GM21723 (cell line): ENCODE measurements at regions not wholly inside any gene's neighbourhood (a gene's known extent, or its start where the extent isn't known, plus 50 kb on each side); places are given as distances from the start of the nearest gene placed in this dataset.

Experiments used
- ATAC-seq: cut with Tn5 transposase; IDR thresholded peaks from one replicate; pipeline ENCODE4 v1.9.1; 2021; ENCODE audit warnings: mild to moderate bottlenecking, moderate library complexity; ENCODE audit not compliant: unreplicated experiment

DNA sequence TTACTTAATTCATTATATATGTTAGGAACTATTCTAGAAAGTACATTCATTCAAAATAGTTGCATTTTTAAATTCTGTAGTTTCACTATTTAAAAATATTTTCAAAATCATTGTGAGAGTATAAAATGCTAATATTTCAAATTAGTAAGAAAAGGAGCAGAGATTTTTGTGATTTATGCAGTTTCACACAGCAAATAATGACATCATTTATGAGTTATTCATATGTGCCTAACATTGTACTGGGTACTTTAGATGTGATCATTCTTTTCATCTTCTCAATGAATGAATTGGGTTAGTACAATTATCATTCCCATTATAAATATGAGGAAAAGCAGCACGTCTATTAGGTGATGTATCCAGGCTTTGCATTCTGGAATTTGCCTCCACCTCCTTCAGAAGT, 1451.0 kb upstream of the IGFBP7 start:
- ATAC-seq, result no peak

- ATAC-seq, result no peak
These were observed 1450.6 kb upstream of the IGFBP7 start for GRCh38 chr4:58560736-58561135.

DNA sequence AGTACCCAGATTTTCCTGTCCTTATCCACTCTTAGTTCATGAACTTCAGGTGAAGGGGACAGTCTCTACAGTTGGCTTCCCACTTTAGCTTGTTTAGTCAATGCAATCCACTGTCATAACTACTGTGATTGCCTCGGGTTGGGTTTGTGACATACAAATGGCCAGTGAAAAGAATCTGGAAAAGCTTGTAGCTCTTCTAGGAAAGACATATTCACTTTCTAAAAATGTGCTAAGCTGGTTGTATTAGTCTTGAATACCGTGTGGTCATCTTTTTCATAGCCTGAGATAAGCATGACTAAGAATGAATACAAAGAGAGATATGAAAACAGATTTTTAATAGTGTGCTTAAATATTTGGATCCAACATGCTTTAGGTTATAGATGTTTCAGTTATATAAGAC, 1443.5 kb upstream of the IGFBP7 start:
- ATAC-seq, result no peak

DNA sequence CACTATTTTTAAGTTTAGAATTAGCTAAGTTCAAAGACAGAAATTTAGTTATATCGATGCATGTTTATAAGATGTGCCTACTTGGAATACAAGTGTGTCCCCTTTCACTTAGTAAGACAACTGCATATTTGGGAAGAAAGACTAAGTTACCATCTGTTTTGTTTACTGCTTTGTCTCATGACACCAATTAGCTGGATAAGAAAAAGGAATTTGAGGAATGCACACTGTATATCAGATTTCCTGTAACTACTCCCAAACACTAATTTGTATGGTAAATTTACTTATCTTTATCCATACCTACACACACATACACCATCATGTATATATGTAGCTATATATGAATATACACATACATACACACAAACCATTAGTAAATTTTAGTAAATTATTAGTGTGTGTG, 1442.8 kb upstream of the IGFBP7 start:
- no peak for ATAC-seq

DNA sequence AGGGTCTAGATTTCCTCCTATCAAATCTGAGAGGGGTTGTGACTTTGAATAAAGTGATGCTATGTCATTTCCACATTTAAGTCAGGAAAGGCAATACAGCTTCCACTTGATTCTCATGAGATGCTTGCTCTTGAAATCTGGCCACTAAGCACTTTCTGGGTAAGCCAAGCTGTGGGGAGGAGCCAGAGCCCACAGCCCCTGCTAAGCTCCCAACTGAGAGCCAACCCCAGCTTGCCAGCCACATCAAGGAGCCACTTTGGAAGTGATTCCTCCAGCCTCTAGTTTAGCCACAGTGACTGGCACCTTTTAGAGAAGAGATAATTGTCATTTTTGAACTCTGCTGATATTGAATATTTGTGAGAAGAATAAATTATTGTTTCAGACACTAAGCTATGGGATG, 1441.5 kb upstream of the IGFBP7 start:
- ATAC-seq, result no peak

- ATAC-seq, result no peak
These were observed 1433.3 kb upstream of the IGFBP7 start for GRCh38 chr4:58543465-58543864.

DNA sequence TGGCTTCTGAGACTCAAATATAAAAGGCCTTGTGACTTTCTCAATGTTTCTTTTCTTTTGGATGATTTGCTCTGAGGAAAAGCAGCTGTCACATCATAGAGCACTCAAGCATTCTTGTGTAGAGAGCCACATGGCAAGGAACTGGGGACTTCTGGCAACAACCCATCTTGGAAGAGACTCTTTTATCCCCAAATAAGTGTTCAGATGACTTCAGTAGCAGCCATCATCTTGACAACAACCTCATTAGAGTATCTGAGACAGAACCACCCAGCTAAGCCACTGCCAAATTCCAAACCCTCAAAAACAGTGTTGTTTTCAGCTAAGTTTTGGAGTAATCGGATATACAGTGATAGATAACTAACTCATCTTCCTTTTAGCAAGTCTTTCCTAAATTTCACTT, 1431.7 kb upstream of the IGFBP7 start:
- no peak for ATAC-seq

DNA sequence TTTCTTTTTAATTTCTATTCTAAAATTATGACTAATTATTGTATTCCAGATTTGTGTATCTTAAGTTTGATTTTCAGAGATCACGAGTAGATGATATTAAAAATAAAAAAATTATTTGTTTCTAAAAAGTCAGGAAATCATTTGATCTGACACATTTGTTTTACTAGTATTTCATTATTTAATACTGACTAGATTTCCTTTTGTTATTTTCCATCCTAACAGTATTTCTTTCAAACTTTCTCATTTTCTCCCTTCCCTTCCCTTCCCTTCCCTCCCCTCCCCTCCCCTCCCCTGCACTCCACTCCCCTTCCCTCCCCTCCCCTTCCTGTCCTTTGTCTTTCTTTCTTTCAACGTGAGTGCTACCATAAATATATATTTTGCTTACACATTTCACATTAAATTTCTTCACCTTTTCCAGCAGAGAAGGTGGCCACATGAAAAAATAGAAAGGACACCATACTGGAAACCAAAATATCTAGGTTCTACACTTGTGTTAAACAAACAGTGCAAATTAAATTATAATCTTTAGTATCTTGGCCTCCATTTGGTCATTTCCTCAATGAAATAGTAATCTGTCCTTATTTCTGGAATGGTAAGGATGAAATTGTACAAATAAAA, 1412.7 kb upstream of the IGFBP7 start:
- ATAC-seq, result no peak

DNA sequence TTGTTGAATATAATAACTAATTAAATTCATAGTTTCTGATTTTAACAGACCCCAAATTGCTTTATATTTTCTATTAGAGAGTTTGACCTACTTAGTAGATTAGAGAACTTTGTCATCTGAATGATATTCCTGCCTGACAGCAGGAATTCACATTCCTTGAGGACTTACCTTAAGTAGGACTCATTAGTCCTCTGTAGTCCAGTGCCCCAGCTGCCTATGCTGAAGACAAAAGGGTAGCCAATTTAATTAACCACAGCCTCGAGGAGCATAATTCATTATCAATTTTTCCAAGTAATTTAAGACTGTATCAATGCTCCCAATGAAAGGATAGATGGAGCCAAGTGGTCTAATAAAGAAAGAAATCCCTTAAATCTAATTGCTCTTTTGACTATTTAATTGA, 1405.0 kb upstream of the IGFBP7 start:
- no peak for ATAC-seq

GRCh38 chr4:58514299-58514698, 1404.1 kb upstream of the IGFBP7 start:
- no peak for ATAC-seq

GRCh38 chr4:58510652-58511051, 1400.5 kb upstream of the IGFBP7 start:
- ATAC-seq, result no peak

DNA sequence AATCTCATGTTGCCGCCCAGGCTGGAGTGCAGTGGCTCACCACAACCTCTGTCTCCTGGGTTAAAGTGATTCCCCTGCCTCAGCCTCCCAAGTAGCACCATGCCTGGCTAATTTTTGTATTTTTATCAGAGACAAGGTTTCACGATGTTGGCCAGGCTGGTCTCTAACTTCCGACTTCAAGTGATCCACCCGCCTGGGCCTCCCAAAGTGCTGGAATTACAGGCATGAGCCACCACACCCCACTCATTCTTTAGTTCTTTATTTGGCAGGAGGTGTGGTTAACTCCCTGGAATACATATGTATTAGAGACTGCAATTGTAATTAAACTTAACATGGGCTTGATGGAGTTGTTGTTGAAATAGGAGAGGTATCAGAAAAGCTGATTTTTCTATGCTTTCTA, 1396.9 kb upstream of the IGFBP7 start:
- no peak for ATAC-seq

DNA sequence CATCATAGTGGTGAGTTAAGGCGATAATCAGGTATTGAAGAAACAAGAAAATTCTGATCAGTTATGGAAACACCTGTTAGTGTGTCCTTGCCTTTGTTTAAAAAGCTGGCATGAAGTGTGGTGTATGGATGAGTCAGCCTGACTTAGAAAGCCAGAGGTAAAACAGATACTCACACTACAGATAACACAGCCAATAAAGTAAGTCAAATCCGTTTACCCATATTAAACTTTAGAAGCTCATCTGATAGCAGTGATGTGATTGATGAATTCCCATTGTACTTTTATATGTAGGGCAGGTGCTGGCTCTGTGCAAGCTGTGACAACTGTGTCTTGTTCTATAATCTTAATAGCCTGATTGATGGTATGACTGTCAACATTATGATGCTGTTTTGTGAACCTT, 1392.7 kb upstream of the IGFBP7 start:
- no peak for ATAC-seq

DNA sequence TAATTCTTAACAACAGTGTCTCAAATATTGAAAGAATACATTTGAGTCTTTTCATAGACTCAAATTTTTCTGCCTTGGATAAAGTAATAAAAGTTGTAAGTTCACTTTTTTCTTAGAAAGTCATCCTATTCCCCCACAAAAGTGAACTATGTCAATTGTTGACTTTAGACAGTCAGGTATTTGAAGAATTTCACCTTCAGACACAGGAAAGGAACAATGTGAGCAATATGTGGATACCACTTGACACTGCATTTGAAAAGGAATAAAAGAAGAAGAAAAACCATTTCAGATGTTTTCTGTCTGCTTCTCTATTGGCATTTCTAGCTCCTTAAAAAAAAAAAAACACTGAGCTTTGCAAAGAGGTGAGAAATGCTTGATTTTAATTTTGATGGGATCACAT, 1389.0 kb upstream of the IGFBP7 start:
- no peak for ATAC-seq

DNA sequence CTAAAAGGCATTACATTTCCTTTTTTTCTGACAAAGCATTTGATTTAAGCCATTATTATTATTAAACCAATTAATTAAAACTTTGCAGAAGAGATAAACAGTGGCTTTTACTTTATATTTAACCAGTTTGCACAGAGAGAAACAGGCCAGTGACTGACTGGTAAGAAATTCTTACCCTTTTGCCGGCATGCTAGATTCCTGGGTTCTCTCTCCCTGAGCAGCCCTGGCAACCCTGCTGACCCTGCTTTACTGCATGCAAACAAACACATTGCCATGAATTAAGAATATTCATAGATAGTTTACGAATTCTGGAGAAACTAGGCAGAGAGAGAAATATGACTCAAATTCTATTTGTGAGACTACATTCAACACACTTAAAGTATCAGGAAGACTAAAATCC, 1381.4 kb upstream of the IGFBP7 start:
- no peak for ATAC-seq

DNA sequence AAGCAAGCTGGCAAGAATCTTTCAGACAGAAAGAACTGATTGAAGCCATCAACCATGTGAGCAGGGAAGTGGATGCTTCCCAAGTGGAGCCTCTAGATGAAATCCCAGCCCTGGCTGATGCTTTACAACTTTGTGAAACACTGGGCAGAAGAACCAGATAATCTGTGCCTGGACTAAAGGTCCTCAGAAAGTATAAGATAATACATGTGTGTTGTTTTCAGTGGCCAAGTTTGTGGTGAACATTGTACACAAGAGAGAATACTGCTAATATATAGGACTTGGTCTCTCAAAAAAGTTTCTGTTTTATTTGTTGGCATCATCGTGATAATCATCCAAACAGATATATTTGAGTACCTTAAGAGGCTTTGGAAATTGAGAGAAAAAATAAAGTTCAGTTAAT, 1367.8 kb upstream of the IGFBP7 start:
- no peak for ATAC-seq

DNA sequence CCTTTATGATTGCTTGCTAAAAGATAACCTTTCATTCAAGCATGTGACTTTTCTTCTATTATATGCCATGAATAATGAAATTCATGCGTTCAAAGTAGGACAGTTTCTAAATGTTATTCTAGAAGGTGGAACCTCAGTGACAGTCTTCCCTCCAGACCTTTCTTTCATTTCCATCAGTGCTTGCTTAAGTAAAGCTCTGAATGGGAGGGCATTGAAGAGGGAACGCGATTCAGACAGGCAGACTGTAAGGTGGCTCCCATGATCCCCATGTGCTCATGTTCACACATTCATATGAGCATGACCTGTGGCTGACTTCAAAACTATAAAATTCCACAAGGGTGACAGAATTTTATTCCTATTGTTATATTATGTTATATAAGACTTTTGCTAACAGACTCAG, 1367.3 kb upstream of the IGFBP7 start:
- ATAC-seq, result no peak

GRCh38 chr4:58475097-58475496, 1364.9 kb upstream of the IGFBP7 start:
- ATAC-seq, result no peak

- no peak for ATAC-seq
These were observed 1354.8 kb upstream of the IGFBP7 start for GRCh38 chr4:58465031-58465430.

DNA sequence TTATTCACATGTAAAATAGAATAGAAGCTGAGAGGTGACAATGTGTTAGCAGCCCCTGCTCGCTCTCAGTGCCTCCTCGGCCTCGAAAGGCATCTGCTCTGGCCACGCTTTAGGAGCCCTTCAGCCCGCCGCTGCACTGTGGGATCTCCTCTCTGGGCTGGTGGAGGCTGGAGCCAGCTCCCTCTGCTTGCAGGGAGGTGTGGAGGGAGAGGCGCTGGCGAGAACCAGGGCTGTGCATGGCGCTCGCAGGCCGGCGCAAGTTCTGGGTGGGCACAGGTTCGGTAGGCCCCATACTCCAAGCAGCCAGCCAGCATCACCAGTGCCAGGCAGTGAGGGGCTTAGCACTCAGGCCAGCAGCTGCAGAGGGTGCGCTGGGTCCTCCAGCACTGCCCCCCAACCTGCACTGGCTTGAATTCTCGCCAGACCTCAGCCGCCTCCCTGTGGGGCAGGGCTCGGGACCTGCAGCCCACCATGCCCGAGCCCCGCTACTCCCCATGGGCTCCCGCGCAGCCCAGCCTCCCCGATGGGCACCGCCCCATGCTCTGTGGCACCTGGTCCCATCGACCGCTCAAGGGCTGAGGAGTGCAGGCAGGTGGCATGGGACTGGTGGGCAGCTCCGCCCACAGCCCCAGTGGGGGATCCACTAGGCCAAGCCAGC, 1346.7 kb upstream of the IGFBP7 start:
- no peak for ATAC-seq

DNA sequence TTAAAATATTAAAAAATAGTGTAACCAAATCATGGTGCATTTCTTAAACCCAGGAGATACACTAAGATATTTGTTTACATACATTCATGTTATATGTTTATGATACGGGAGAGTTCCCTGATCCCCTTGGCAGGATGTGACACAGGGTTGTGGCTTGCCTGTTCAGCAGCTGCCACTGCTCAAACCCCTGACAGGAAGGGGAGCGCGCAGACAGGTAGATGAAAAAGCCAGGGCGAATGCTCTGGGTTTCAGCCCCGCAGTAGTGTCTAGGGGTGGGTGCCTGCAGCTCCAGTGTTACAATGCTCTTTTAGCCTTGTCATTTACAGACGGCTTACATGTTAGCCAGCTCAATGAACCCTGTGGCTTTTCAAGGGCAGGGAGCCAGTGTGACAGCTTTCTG, 1343.8 kb upstream of the IGFBP7 start:
- ATAC-seq, result no peak

GRCh38 chr4:58451707-58452106, 1341.5 kb upstream of the IGFBP7 start:
- ATAC-seq, result no peak

DNA sequence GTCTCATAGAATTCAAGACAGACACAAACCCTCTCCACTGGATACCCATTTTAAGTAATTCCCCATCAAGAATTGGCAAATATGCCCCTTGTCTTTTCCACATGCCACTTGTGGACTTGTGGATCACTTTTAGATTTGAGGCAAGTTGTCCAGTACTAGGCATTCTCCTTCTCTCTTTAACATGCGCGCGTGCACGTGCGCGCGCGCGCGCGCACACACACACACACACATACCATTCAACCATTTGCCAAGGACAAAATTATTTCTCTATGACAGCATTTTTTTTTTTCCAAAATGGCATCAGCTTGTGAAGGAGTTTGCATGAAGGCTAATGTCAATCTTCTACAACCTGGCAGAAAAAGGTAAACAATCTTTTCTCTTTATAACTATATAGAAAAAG, 1325.7 kb upstream of the IGFBP7 start:
- ATAC-seq, result no peak
